HAP-1 (cell line): ENCODE measurements at regions not wholly inside any gene's neighbourhood (a gene's known extent, or its start where the extent isn't known, plus 50 kb on each side); places are given as distances from the start of the nearest gene placed in this dataset.

Experiments
- DNase-seq, 2 experiments: peaks; one replicate each; pipeline ENCODE4 v3.0.0-alpha.2; 2016 to 2020; ENCODE audit warnings: low spot score in 2 of 2
- H3K27me3 ChIP-seq: fragments of 250-450 bp; sonication (Bioruptor Pico); 2 replicates; pipeline ENCODE4 v1.5.1; 2020; ENCODE audit warnings: low read depth, mild to moderate bottlenecking, moderate library complexity
- H3K36me3 ChIP-seq: fragments of 250-450 bp; sonication (Bioruptor Pico); replicated peaks from 2 replicates; pipeline ENCODE4 v1.5.1; 2020; ENCODE audit warnings: mild to moderate bottlenecking
- H3K4me1 ChIP-seq: fragments of 250-450 bp; sonication (Bioruptor Pico); 2 replicates; pipeline ENCODE4 v1.5.1; 2020; ENCODE audit warnings: mild to moderate bottlenecking
- H3K4me3 ChIP-seq: fragments of 250-450 bp; sonication (Bioruptor Pico); 2 replicates; pipeline ENCODE4 v1.5.1; 2020; ENCODE audit warnings: mild to moderate bottlenecking, moderate library complexity
- H3K9me3 ChIP-seq: fragments of 250-450 bp; sonication (Bioruptor Pico); 2 replicates; pipeline ENCODE4 v1.5.1; 2020; ENCODE audit warnings: mild to moderate bottlenecking, moderate library complexity
- in situ Hi-C: fragments of 300-500 bp; cut with MboI; formaldehyde crosslinking; loops from 3 replicates; pipeline ENCODE4 v1.14.3; 2020; ENCODE audit warnings: low sequenced_read_pairs, inconsistent platforms, mixed read lengths

DNA sequence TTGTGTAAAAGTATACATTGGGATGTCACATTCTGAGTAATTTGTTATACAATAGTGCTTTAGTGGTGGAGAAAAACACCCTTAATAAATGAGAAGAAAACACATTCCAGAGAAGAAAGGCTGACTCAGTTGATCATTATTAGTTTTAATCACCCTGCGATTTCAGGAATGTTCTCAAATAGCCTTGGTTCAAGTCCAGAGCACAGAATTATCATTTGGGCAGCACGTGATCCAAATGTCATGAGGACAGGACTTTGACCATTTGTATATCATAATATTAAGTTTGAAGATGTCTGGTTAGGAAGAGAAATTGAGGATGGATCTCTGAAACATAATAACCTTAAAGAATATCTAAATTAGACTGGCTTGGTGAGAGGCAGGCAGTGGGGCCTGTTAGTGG lies 1434.3 kb upstream of the TENM3 start:
- no peak for DNase-seq
- Histone ChIP-seq H3K4me1 (no peaks in the 10 kb centered on the region), H3K36me3 (no peaks in the 10 kb centered on the region), H3K9me3 (no peaks in the 10 kb centered on the region), H3K4me3 (no peak overlapping the region), H3K27me3 (no peaks in the 10 kb centered on the region)
- in situ Hi-C loops = no loop called here

DNA sequence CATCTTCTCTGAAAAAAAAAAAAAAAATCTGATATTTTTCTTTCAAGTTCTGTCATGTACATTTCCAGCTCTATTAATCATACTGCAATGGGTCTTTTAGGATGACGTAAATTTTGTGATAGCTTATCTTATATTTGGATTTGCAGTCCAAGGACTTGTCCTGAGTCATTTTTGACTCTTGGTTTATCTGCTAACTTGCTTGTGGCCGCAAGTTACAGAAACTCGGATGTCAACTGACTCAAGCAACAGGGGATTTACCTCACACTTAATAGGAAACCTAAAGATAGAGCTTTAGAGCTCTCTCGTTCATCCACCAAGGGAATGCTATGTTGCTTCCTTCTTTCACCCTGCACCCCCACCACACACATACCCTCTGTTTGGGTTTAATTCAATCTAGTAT lies 1433.8 kb upstream of the TENM3 start:
- DNase-seq = no peak
- no peaks in the 10 kb centered on the region for H3K9me3 ChIP-seq
- in situ Hi-C loops = no loop called here
- H3K4me1 ChIP-seq = no peaks in the 10 kb centered on the region
- no peaks in the 10 kb centered on the region for H3K27me3 ChIP-seq
- H3K36me3 ChIP-seq = no peaks in the 10 kb centered on the region
- H3K4me3 ChIP-seq = no peak overlapping the region

DNA sequence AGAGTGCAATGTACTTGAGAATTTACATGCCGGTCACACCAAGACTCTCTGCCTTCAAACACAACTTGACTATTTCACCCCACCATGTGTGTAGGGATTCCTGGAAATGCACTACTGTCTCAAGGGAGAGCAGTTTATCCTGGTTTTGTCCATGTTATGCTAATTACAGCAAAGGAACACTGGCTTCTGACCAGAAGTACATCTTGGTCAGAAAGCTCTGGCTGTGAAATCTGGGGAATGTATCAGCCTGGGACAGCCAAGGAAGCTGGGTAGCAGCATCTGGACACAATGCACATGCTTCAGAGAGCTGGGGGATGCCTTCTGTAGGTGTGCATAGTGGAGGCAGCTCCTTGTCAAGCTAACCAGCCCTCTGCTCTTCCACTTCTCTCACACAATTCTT lies 1432.6 kb upstream of the TENM3 start:
- Histone ChIP-seq H3K9me3 (no peaks in the 10 kb centered on the region), H3K4me3 (no peak overlapping the region), H3K36me3 (no peaks in the 10 kb centered on the region), H3K27me3 (no peaks in the 10 kb centered on the region), H3K4me1 (no peaks in the 10 kb centered on the region; the same call in 1 of the 2 replicates)
- DNase-seq = no peak
- in situ Hi-C loops = no loop called here

DNA sequence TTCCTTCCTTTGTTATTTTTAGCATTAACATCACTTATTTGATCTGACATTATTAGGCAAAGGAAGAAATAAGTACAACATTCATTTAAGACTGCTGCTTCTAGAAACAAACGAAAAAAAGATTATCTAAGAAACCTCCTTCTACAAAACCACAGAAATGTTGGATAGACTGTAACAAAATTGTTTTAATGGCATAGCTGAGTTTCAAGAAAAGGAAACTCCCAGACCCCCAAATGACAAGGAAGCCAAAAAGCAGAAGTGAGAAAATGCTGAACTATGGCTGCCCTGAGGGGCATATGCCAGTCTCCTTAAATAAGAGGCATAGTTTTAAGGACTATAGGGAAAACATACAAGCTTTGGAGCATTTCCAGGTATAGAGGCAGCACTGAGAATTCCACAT lies 1431.6 kb upstream of the TENM3 start:
- no peak for DNase-seq
- Histone ChIP-seq H3K27me3 (no peaks in the 10 kb centered on the region), H3K4me3 (no peak overlapping the region), H3K9me3 (no peaks in the 10 kb centered on the region), H3K36me3 (no peaks in the 10 kb centered on the region), H3K4me1 (no peaks in the 10 kb centered on the region; the same call in 1 of the 2 replicates)
- in situ Hi-C loops = no loop called here

DNA sequence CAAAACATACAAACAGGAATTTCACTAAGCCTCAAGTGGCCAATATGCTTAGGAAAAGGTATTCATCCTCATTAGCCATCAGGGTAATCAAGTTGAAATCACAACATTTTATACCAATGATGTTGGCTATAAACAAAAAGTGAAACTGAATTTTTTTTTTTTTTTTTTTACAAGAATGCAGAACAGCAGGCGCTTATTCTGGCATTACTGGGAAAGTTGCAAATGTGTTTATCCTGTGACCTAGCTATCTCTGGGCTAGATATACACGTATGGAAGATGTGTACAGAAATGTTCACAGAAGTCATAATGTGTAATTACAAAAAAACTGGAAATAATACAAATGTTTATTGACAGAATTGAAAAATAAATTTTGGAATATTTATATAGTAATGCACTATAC lies 1430.4 kb upstream of the TENM3 start:
- Histone ChIP-seq H3K36me3 (no peaks in the 10 kb centered on the region), H3K4me1 (no peaks in the 10 kb centered on the region; the same call in 1 of the 2 replicates), H3K9me3 (no peaks in the 10 kb centered on the region), H3K27me3 (no peaks in the 10 kb centered on the region), H3K4me3 (no peak overlapping the region)
- in situ Hi-C loops = no loop called here
- no peak for DNase-seq

DNA sequence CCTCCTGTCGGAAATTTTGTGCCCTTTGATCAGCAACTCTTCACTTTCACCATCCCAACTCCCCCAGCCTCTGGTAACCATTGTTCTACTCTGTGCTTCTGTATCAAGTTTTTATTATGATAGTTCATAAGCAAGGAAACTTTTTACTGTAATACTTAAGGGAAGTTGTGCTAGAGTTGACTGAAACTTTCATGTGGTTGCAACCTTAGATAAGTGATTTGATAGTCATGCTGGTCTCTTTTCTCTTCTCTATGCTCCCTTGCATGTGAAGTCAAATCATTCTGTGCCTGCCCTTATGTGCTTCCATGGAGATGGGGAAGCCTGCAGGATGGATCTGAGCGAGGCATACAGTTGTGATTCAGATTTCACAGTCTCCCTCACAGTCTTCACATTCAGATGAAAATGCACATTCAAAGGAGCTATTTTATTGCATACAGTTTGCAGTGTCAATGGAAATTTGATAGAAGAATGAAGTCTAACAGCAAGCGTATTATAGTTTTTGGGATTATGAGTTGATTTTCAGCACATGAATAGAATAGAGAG lies 1428.3 kb upstream of the TENM3 start:
- H3K27me3 ChIP-seq = no peaks in the 10 kb centered on the region
- no peaks in the 10 kb centered on the region for H3K36me3 ChIP-seq
- no peak overlapping the region for H3K4me3 ChIP-seq
- peak; percentile 51 to 53 for DNase-seq
- no peaks in the 10 kb centered on the region; the same call in 1 of the 2 replicates for H3K4me1 ChIP-seq
- in situ Hi-C loops = no loop called here
- H3K9me3 ChIP-seq = no peaks in the 10 kb centered on the region

DNA sequence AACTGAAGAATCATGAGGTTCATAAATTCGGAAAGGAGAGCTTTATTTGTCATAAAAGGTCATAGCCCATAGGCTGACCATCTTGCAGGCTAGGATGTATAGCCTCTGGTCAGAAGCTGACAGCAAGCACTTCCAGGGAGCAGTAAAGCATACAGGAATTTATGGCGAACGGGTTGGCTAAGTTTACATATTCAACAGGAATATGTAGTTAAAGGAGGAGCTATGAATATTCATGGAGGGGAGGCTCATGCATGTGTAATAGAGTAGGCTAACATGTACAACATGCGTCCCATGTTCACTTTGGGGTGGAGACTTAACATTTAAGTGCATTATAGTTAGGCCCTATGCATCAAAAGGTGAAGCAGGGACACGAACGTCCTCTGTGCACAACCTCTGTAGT lies 1425.7 kb upstream of the TENM3 start:
- no peaks in the 10 kb centered on the region for H3K9me3 ChIP-seq
- no peaks in the 10 kb centered on the region for H3K27me3 ChIP-seq
- DNase-seq = no peak
- H3K4me1 ChIP-seq = peaks cover 10% of the 10 kb centered on the region
- in situ Hi-C loops = no loop called here
- H3K36me3 ChIP-seq = no peaks in the 10 kb centered on the region
- no peak overlapping the region for H3K4me3 ChIP-seq

DNA sequence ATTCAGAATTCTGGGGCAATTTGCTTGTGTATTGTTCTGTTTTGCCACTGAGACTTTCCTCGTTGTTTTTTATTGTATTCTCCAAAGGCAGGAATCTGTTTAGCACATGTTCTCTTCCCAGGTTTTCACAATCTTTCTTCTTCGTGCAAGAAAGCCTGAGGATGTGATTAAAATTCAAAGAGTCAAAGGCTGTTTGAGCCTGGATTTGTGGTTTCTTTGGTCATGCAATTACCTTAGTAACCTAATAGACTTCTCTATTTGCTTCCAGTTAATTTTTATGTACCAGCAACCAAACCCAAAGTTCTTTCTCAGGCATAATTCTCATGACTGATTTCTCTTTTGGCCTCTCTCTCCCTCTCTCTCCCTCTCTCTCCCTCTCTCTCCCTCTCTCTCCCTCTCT lies 1420.1 kb upstream of the TENM3 start:
- H3K4me1 ChIP-seq = peaks cover 22% of the 10 kb centered on the region
- in situ Hi-C loops = no loop called here
- no peaks in the 10 kb centered on the region for H3K27me3 ChIP-seq
- peak in 1 of 2 experiments; percentile 27 for DNase-seq
- no peak overlapping the region for H3K4me3 ChIP-seq
- no peaks in the 10 kb centered on the region for H3K9me3 ChIP-seq
- no peaks in the 10 kb centered on the region for H3K36me3 ChIP-seq

DNA sequence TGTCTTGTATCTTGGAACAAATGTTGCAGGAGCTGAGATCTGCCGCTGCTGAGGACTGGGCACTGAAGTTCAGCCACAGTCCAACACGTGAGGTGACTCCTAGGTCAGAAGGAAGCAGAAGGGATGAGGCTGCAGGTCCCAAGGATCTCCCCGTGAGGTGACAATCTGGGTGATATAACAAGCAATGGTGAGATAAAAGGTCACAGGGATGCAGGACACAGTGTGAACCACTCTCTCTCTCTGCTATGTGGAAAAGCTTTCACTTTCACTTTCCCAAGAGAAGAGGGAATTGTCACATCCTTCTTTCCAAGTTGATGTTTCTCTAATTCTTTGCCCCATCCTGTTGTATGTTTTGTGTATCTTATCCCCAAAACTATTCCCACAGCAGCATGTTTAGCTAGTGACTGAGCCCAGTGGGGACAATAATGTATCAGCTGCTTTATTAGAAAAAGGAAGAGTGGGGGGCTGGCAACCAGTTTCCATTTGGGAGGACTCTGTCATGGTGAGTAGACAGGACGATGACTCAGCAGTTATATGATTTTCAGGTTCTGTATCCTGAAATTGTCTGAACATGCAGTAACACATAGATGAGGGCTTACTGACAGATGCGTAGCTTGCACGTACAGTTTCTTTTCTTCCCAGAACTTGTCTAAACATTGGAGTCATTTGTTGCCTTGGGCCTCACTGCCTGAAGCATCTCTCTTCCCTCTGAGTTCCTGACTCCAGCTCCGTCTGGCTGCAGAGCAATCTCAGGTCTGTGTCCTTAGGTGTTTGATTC lies 1415.8 kb upstream of the TENM3 start:
- H3K4me3 ChIP-seq = no peak overlapping the region
- H3K9me3 ChIP-seq = no peaks in the 10 kb centered on the region
- in situ Hi-C loops = loop anchor here (25.0 kb wide), 1 partner anchor 710 kb away; no protein-coding TSS in a partner anchor
- no peaks in the 10 kb centered on the region for H3K27me3 ChIP-seq
- no peaks in the 10 kb centered on the region for H3K36me3 ChIP-seq
- no peak for DNase-seq
- peaks cover 29% of the 10 kb centered on the region for H3K4me1 ChIP-seq

DNA sequence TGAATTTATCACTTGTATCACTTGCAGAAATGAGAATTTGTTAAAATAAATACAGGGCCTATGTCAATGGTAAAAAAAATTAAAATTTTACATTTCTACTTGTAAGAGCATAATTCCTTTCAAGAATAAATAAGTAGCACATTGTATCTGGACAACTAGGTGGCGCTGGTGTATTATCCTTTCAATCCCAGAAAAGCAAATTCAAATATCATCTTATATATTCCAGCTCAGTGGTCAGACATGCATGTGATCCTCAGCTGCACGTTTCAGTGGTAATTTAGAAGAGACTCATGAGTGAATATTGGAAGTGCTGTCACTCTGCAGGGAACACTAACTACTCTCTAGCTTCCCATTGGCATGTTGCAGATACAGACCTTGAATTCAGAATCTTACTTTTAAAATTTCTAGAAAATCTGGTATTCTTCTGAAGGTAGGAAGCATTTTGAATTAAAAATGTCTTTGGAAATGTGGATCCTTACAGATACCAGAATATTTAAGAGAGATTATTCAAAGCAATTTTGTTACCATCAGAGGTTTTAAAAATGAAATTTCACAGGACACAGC lies 1414.7 kb upstream of the TENM3 start:
- no peak overlapping the region for H3K4me3 ChIP-seq
- peaks cover 25% of the 10 kb centered on the region for H3K4me1 ChIP-seq
- no peaks in the 10 kb centered on the region for H3K9me3 ChIP-seq
- no peaks in the 10 kb centered on the region for H3K27me3 ChIP-seq
- in situ Hi-C loops = loop anchor here (25.0 kb wide), 1 partner anchor 709 kb away; no protein-coding TSS in a partner anchor
- DNase-seq = peak; percentile 74 to 84
- H3K36me3 ChIP-seq = no peaks in the 10 kb centered on the region

DNA sequence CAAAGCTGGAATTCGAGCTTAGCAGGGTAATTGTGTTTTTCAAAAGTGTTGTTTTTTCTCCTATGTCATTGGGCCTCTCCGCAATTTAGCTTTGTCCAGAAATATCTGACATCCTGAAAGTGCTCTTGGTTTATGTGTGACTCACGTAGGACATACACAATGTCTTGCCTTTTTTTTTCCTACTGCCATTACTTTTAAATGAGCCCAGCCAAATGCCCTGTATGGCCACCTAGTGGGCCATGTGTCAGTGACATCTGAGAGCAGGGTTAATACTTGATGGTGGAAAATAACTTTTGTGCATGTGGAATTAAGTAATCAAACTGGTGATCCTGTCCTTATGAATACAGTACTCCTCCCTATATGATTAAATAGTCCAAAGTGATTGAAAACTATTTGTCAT lies 1411.1 kb upstream of the TENM3 start:
- H3K4me3 ChIP-seq = no peak overlapping the region
- H3K4me1 ChIP-seq = peaks cover 47% of the 10 kb centered on the region
- no peak for DNase-seq
- in situ Hi-C loops = loop anchor here (10.0 to 25.0 kb wide), 2 partner anchors 113 to 705 kb away; no protein-coding TSS in a partner anchor
- no peaks in the 10 kb centered on the region for H3K9me3 ChIP-seq
- no peaks in the 10 kb centered on the region; the same call in 1 of the 2 replicates for H3K36me3 ChIP-seq
- no peaks in the 10 kb centered on the region for H3K27me3 ChIP-seq

DNA sequence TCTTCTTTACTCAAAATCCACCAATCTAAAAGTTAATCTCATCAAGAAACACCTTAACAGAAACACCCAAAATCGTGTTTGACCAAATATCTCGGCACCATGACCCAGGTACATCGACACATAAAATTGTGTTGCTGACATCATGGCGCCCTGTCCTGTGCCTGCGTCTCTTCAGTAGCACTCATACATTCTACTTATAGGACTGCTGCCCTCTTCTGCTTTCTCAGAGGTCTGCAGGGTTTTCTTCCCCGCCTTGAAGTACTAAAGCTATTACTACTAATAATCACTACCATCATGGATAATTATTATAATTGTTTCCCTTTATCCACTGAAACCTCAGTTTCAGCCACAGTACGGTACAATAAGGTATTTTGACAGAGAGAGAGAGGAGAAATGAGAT lies 1403.1 kb upstream of the TENM3 start:
- H3K36me3 ChIP-seq = no peaks in the 10 kb centered on the region; the same call in 1 of the 2 replicates
- no peak for DNase-seq
- H3K4me3 ChIP-seq = no peak overlapping the region
- in situ Hi-C loops = loop anchor here (25.0 kb wide), 1 partner anchor 697 kb away; no protein-coding TSS in a partner anchor
- no peaks in the 10 kb centered on the region for H3K9me3 ChIP-seq
- H3K4me1 ChIP-seq = peaks cover 20% of the 10 kb centered on the region
- no peaks in the 10 kb centered on the region for H3K27me3 ChIP-seq

DNA sequence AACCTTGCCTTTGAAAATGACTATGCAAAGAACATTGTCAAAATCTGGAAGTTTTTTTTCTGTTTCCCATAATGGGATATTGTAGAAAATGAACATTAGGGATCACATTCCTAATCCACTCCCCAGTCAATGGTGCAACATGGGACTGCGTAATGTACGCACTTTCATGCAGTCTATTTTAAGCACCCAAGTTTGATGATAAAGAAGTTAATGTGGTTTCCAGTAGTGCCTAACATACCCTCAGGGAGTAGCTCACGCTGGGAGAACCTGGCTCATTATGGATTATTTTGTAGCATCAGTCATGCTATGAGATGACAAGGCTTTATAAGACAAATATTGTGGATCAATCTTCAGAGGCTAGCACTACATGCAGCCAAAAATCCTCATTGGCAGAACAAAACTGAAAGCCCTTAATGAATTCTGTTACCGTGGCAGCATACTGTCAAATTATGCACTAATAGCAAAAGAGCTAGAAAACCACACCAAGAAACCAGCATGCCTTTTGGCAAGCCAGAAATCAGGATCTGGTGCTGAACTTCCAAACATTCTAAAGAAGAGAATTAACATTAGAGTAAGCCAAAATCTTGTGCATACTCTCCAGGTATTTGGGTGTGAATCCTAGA lies 1392.8 kb upstream of the TENM3 start:
- no peaks in the 10 kb centered on the region for H3K36me3 ChIP-seq
- H3K27me3 ChIP-seq = no peaks in the 10 kb centered on the region
- in situ Hi-C loops = no loop called here
- DNase-seq = no peak
- peaks cover 7% of the 10 kb centered on the region; the same call in 1 of the 2 replicates for H3K4me1 ChIP-seq
- H3K4me3 ChIP-seq = no peak overlapping the region
- no peaks in the 10 kb centered on the region for H3K9me3 ChIP-seq

DNA sequence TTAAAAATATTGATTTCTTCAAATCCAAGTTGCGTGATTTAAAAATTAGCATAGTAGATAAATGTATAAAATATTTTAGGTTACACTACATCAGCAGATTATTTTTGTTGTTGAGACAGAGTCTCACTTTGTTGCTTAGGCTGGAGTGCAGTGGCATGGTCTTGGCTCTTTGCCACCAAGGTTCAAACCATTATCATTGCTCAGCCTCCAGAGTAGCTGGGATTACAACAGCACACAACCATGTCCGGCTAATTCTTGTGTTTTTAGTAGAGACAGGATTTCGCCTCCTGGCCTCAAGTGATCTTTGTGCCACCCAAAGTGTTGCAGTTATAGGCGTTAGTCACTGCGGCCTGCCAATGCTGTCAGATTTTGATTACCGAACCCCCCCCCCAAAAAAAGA lies 1390.5 kb upstream of the TENM3 start:
- no peak for DNase-seq
- Histone ChIP-seq H3K9me3 (no peaks in the 10 kb centered on the region), H3K4me1 (peaks cover 7% of the 10 kb centered on the region; the same call in 1 of the 2 replicates), H3K36me3 (no peaks in the 10 kb centered on the region), H3K4me3 (no peak overlapping the region), H3K27me3 (no peaks in the 10 kb centered on the region)
- in situ Hi-C loops = no loop called here
